ENCODE measurements at regions not wholly inside any gene's neighbourhood (a gene's known extent, or its start where the extent isn't known, plus 50 kb on each side); places are given as distances from the start of the nearest gene placed in this dataset.

GRCh38 chr6:138600726-138601125 is 101.4 kb upstream of the NHSL1 start:
- TF ChIP-seq ARNT (IDR thresholded peaks at IDR 0.05) = no peak
- TF ChIP-seq FOXM1 (IDR thresholded peaks at IDR 0.05; ENCODE audit: borderline replicate concordance) = no peak
- TF ChIP-seq LEF1 (IDR thresholded peaks at IDR 0.05; ENCODE audit: borderline replicate concordance) = no peak
- no peak for TF ChIP-seq BHLHE40 (IDR thresholded peaks at IDR 0.05; ENCODE audit: borderline replicate concordance)
- no peak for TF ChIP-seq HDGF (IDR thresholded peaks at IDR 0.05; ENCODE audit: borderline replicate concordance)
- no peak for TF ChIP-seq ELF4 (IDR thresholded peaks at IDR 0.05)
- TF ChIP-seq SP1 (IDR thresholded peaks at IDR 0.05) = no peak
- no peak for TF ChIP-seq ZNF384 (IDR thresholded peaks at IDR 0.05)
- TF ChIP-seq FOXK2 (IDR thresholded peaks at IDR 0.05) = no peak
- TF ChIP-seq TARDBP (IDR thresholded peaks at IDR 0.05) = no peak
